Transverse colon (tissue), 4 donors: ENCODE measurements at regions not wholly inside any gene's neighbourhood (a gene's known extent, or its start where the extent isn't known, plus 50 kb on each side); places are given as distances from the start of the nearest gene placed in this dataset.

Source experiments
- EP300 ChIP-seq: sonication (generic); formaldehyde crosslinking; IDR thresholded peaks from one replicate; pipeline ENCODE4 v1.6.1; 2017; ENCODE audit warnings: antibody characterized with exemption, low read depth
- POLR2A ChIP-seq: fragments of 450-650 bp; IDR thresholded peaks from one replicate; pipeline ENCODE4 v1.6.1; 2016; ENCODE audit warnings: antibody characterized with exemption, mild to moderate bottlenecking, moderate library complexity
- POLR2AphosphoS5 ChIP-seq, 3 donors: sonication (generic); formaldehyde crosslinking; IDR thresholded peaks; one replicate each; pipeline ENCODE4 v1.6.1; 2016; ENCODE audit warnings: antibody characterized with exemption in 3 of 3
- TF ChIP-seq, protein P1 (sequence below), 5 experiments: fragments of 200-600 bp in 3 of 5; fragments of 450-650 bp in 2 of 5; sonication (generic) in 3 of 5; IDR thresholded peaks; 1 replicate in 2 of 5; 2 replicates in 3 of 5; pipeline ENCODE4 v1.5.1; 2016 to 2017; ENCODE audit warnings: antibody characterized with exemption in 5 of 5, inconsistent platforms in 3 of 5, mild to moderate bottlenecking in 2 of 5, moderate library complexity in 1 of 5

DNA sequence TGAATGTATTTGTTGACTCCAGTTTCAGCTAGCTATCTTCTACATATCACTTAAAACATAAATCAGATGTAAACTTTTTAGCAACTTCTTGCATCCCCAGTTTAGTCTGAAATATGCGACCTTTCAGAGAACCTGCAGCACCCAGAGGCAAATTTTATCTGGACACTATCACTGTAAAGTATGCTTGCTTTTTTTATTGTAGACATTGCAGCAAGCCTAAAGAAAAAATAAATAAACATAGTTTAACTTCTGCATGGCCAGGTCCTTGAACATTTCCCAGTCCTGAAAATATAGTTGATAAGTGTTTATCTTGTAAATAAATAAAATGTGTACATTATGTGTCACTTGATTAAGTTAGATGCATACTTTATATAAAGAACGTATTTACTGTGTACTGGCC is 1829.4 kb downstream of the PCDH9 start:
- TF ChIP-seq, protein P1, sequence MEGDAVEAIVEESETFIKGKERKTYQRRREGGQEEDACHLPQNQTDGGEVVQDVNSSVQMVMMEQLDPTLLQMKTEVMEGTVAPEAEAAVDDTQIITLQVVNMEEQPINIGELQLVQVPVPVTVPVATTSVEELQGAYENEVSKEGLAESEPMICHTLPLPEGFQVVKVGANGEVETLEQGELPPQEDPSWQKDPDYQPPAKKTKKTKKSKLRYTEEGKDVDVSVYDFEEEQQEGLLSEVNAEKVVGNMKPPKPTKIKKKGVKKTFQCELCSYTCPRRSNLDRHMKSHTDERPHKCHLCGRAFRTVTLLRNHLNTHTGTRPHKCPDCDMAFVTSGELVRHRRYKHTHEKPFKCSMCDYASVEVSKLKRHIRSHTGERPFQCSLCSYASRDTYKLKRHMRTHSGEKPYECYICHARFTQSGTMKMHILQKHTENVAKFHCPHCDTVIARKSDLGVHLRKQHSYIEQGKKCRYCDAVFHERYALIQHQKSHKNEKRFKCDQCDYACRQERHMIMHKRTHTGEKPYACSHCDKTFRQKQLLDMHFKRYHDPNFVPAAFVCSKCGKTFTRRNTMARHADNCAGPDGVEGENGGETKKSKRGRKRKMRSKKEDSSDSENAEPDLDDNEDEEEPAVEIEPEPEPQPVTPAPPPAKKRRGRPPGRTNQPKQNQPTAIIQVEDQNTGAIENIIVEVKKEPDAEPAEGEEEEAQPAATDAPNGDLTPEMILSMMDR (IDR thresholded peaks at IDR 0.05) = no peak
- TF ChIP-seq EP300 = no peak
- TF ChIP-seq POLR2AphosphoS5 (IDR thresholded peaks at IDR 0.05) = no peak
- no peak for TF ChIP-seq POLR2A
